KMS-11 (cell line): ENCODE measurements at regions not wholly inside any gene's neighbourhood (a gene's known extent, or its start where the extent isn't known, plus 50 kb on each side); places are given as distances from the start of the nearest gene placed in this dataset.

Source experiments
- H2AFZ ChIP-seq: fragments of 200-600 bp; sonication (generic); 2 replicates; pipeline ENCODE4 v1.6.1; 2016; ENCODE audit warnings: antibody characterized with exemption, mixed run types, low read depth
- H3K27ac ChIP-seq: fragments of 200-600 bp; sonication (generic); 2 replicates; pipeline ENCODE4 v1.6.1; 2016; ENCODE audit warnings: mild to moderate bottlenecking, mixed run types
- H3K27me3 ChIP-seq: fragments of 200-600 bp; sonication (generic); 2 replicates; pipeline ENCODE4 v1.6.1; 2017; ENCODE audit warnings: mild to moderate bottlenecking, low read depth, mixed run types, moderate library complexity; ENCODE audit not compliant: insufficient read depth
- H3K36me3 ChIP-seq: fragments of 200-600 bp; sonication (generic); 2 replicates; pipeline ENCODE4 v1.6.1; 2017; ENCODE audit warnings: mild to moderate bottlenecking, mixed run types; ENCODE audit not compliant: insufficient read depth
- H3K4me1 ChIP-seq: fragments of 200-600 bp; sonication (generic); 2 replicates; pipeline ENCODE4 v1.6.1; 2016; ENCODE audit warnings: mild to moderate bottlenecking, low read depth, mixed run types; ENCODE audit not compliant: poor library complexity, severe bottlenecking
- H3K4me2 ChIP-seq: fragments of 200-600 bp; sonication (generic); 2 replicates; pipeline ENCODE4 v1.7.0; 2016; ENCODE audit warnings: mild to moderate bottlenecking, mixed run types
- H3K4me3 ChIP-seq: fragments of 200-600 bp; sonication (generic); IDR thresholded peaks from 2 replicates; pipeline ENCODE4 v1.6.1; 2017; ENCODE audit warnings: low read depth, low read length, mixed read lengths; ENCODE audit not compliant: insufficient read depth
- H3K79me2 ChIP-seq: fragments of 200-600 bp; sonication (generic); 2 replicates; pipeline ENCODE4 v1.6.1; 2016; ENCODE audit warnings: low read depth, mixed run types; ENCODE audit not compliant: insufficient read depth
- H3K9ac ChIP-seq: fragments of 200-600 bp; sonication (generic); 2 replicates; pipeline ENCODE4 v1.6.1; 2016; ENCODE audit warnings: mild to moderate bottlenecking, mixed run types
- H4K20me1 ChIP-seq: fragments of 200-600 bp; sonication (generic); 2 replicates; pipeline ENCODE4 v1.6.1; 2016; ENCODE audit warnings: mild to moderate bottlenecking, mixed run types; ENCODE audit not compliant: insufficient read depth
- TF ChIP-seq, protein P1 (sequence below): fragments of 200-600 bp; sonication (generic); conservative IDR thresholded peaks from 2 replicates; pipeline ENCODE4 v1.6.1; 2017; ENCODE audit warnings: low read depth, mild to moderate bottlenecking, antibody characterized with exemption, low read length, moderate library complexity, mixed read lengths

DNA sequence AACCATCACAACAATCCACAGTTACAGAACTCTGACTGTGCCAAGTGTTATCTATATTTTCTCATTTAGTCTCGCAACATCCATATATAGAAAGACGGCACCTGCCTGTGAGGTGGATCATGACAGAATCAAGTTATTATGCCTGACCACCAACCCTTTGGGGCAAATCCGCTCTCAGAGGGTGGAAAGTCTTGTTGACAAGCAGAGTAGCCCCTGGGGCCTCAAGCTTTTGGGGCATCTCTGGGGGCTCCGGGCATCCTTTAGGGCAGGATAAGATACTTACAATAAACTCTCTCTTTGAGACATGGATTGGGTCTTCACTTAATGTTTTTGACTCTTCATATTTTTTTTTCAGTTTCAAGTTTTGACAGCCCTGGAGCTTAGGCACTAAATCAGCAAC lies 150.5 kb upstream of the NAV2 start:
- no peaks in the 10 kb centered on the region for H4K20me1 ChIP-seq
- H3K4me3 ChIP-seq: no peak overlapping the region
- H3K4me2 ChIP-seq: no peak overlapping the region
- TF ChIP-seq, protein P1, sequence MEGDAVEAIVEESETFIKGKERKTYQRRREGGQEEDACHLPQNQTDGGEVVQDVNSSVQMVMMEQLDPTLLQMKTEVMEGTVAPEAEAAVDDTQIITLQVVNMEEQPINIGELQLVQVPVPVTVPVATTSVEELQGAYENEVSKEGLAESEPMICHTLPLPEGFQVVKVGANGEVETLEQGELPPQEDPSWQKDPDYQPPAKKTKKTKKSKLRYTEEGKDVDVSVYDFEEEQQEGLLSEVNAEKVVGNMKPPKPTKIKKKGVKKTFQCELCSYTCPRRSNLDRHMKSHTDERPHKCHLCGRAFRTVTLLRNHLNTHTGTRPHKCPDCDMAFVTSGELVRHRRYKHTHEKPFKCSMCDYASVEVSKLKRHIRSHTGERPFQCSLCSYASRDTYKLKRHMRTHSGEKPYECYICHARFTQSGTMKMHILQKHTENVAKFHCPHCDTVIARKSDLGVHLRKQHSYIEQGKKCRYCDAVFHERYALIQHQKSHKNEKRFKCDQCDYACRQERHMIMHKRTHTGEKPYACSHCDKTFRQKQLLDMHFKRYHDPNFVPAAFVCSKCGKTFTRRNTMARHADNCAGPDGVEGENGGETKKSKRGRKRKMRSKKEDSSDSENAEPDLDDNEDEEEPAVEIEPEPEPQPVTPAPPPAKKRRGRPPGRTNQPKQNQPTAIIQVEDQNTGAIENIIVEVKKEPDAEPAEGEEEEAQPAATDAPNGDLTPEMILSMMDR: no peak
- no peaks in the 10 kb centered on the region for H3K79me2 ChIP-seq
- H3K36me3 ChIP-seq: no peaks in the 10 kb centered on the region
- H2AFZ ChIP-seq: no peak overlapping the region
- H3K27ac ChIP-seq: no peak overlapping the region
- no peaks in the 10 kb centered on the region for H3K27me3 ChIP-seq
- no peak overlapping the region for H3K9ac ChIP-seq
- peaks cover 9% of the 10 kb centered on the region for H3K4me1 ChIP-seq

DNA sequence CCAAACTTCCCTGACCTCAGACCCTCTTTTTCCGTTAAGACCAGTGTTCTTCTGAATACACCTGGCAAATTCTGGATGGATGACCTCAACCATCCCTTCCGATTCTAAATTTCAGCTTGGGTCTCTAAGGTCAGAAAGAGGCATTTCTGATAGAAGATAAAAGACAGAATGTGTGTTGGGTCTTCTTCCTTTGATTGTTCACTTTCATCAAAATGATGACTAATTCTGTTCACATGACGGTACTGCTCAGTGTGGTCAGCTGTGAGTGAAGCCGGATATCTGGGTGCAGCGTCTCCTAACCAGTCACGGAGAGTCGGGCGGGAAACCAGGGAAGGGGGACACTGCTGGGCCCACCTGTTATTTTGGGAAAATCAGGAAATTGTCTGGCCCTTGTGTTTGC lies 151.6 kb upstream of the NAV2 start:
- TF ChIP-seq, protein P1: no peak
- H3K4me3 ChIP-seq: no peak overlapping the region

DNA sequence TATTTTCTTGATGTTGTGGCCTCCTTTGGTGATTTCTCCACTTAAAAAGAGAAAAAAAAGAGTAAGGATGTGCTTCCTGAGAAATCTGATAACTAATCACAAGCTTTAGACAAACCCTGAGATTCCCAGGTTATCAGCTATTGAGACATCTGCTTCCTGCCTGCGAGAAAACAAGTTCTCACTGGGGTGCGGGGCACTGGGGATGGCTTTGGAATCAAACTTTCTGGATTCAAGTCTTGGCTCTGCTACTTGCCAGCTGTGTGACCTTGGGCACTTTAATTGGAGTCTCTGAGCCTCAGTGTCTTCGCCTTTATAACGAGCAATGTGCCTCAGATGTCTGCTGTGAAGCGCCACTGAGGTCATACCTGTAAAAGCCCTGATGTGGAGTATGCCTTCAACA lies 152.5 kb upstream of the NAV2 start:
- H3K4me1 ChIP-seq: peaks cover 9% of the 10 kb centered on the region
- no peak overlapping the region for H3K27ac ChIP-seq
- H4K20me1 ChIP-seq: no peaks in the 10 kb centered on the region
- H3K36me3 ChIP-seq: no peaks in the 10 kb centered on the region
- no peak overlapping the region for H3K4me2 ChIP-seq
- no peak overlapping the region for H2AFZ ChIP-seq
- H3K27me3 ChIP-seq: no peaks in the 10 kb centered on the region
- no peak overlapping the region for H3K4me3 ChIP-seq
- TF ChIP-seq, protein P1: no peak
- no peaks in the 10 kb centered on the region for H3K79me2 ChIP-seq
- no peak overlapping the region for H3K9ac ChIP-seq

More for the DNA sequence above, 151.6 kb upstream of the NAV2 start:
- H2AFZ ChIP-seq: no peak overlapping the region
- H3K27me3 ChIP-seq: no peaks in the 10 kb centered on the region
- H3K9ac ChIP-seq: no peak overlapping the region
- H3K36me3 ChIP-seq: no peaks in the 10 kb centered on the region
- H3K27ac ChIP-seq: no peak overlapping the region
- H3K4me1 ChIP-seq: peaks cover 9% of the 10 kb centered on the region
- no peak overlapping the region for H3K4me2 ChIP-seq
- H3K79me2 ChIP-seq: no peaks in the 10 kb centered on the region
- H4K20me1 ChIP-seq: no peaks in the 10 kb centered on the region

DNA sequence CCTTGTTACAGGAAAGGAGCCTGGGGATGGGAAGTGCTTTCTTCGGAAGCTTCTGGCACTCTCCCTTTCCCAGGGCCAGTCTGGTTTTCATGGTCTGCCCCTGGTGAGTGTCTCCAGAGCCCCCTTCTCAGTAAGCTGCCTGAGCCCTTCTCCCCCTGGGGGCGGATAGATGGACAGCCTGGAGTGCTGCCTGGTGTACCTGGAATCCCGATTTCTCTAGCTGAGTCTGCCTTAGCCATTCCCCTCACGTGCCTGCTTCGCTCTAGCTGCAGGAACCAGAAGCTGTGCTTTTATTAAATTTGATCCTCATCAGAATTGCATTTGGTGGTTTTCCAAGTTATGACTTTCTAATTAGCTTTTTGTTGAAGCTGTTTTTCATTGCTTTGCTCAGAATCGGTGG lies 152.9 kb upstream of the NAV2 start:
- H3K4me1 ChIP-seq: peaks cover 9% of the 10 kb centered on the region
- no peak overlapping the region for H3K27ac ChIP-seq
- TF ChIP-seq, protein P1: no peak
- no peaks in the 10 kb centered on the region for H3K27me3 ChIP-seq
- H4K20me1 ChIP-seq: no peaks in the 10 kb centered on the region
- no peak overlapping the region for H3K4me3 ChIP-seq
- no peak overlapping the region for H2AFZ ChIP-seq
- H3K4me2 ChIP-seq: no peak overlapping the region
- H3K36me3 ChIP-seq: no peaks in the 10 kb centered on the region
- no peaks in the 10 kb centered on the region for H3K79me2 ChIP-seq
- no peak overlapping the region for H3K9ac ChIP-seq
